ENCODE measurements at regions not wholly inside any gene's neighbourhood (a gene's known extent, or its start where the extent isn't known, plus 50 kb on each side); places are given as distances from the start of the nearest gene placed in this dataset.
A peak's percentile ranks its signal among the peaks of the same experiment; 100 is the strongest.
"Not testable (repeated sequence)": the region's sequence is repeated elsewhere in the genome, so short reads cannot be mapped to it uniquely, and the experiment has no call there.

DNA sequence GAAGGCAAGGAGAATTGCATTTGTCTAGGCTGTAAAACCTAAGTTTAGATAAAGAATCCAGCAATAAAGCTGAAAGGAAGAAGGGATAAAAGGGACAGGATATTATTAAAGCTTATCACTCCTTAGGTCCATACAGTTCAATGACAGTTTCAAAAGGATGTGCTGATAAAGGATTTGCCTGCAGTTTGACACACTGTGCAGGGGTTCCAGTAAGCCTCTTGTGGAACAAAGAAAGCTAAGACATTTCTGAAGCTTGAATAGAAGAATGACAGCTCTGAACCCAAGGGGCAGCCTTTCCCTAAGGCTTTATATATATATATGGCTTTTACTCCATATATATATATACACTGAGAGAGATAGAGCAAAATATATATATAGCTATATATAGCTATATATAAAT is 276.8 kb upstream of the GRM3 start:
- no peak for DNase-seq

DNA sequence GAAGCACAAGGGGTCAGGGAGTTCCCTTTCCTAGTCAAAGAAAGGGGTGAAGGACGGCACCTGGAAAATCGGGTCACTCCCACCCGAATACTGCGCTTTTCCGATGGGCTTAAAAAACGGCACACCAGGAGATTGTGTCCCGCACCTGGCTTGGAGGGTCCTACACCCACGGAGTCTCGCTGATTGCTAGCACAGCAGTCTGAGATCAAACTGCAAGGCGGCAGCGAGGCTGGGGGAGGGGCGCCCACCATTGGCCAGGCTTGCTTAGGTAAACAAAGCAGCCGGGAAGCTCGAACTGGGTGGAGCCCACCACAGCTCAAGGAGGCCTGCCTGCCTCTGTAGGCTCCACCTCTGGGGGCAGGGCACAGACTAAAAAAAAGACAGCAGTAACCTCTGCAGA is 303.3 kb upstream of the GRM3 start:
- DNase-seq: not testable (repeated sequence)

DNA sequence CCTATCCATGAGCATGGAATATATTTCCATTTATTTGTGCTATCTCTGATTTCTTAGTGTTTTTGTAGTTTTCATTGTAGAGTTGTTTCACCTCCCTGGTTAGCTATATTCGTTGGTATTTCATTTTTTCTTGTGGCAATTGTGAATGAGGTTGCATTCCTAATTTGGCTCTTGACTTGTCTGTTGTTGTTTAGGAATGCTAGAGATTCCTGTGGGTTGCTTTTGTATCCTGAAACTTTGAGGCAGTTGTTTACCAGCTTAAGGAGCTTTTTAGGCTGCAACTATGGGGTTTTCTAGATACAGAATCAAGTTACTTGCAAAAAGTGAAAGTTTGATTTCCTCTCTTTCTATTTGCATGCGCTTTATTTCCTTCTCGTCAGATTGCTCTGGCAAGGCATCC is 304.7 kb upstream of the GRM3 start:
- no peak for DNase-seq

DNA sequence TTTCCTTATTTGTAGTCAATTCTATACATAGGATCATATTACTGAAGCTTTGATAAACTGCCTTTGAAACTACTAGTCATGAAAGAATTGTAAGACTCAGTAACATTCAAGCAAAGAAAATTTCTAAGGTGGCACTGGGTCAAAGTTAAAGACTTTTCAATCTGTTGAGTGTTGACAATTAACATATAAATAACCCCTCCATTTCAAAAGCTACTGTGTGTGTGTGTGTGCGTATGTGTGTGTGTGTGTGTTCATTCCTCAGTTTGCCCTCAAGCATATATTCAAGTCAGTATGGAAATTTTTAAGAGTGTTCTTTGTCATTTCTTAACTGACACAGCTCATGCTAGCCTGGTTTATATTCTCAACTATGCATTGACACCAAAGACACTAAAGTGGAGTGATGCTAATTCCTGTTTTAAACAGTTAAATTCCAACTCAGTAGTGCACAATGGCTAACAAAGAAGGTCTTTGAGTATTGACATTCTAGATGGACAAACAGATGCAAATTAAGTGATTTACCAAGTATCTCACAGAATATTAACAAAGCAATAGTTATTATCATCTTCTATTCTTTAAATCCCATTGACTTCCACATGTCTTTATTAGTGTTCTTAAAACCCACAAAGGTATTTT is 314.8 kb upstream of the GRM3 start:
- no peak for DNase-seq

DNA sequence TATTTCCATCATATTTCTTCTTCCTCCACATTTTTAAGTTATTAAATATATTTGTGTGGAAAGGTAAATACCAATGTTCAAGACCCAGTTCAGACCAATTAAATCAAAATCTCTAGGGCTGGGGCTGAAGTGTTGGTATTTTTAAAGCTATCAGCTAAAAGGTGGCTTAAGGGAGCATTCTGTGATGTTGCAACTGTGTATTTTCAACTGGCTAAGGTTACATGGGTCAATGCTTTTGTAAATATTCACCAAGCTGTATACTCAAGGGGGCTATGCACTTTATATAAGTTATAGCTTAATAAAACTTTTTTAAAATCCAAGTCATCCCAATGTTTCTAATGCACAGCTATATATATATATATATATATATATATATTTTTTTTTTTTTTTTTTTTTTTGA is 316.9 kb upstream of the GRM3 start:
- no peak for DNase-seq

DNA sequence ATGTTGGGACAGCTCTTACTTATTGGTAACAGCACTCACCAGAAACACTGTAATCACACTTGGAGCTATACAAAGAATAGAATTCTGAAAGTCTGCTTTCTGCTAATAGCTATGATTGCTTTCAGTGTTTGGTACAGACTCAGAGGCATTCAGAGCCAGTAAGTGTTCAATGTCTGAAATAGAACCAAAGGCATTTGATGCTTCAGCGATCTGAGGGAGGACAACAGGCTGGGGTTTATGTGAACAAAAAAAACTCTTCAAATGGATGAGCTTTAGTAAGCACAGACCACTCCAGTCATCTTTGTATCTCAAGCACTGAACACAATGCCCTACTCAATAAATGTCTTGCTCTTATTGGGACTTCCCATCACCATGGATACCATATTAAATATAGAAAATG is 322.8 kb upstream of the GRM3 start:
- DNase-seq: no peak

DNA sequence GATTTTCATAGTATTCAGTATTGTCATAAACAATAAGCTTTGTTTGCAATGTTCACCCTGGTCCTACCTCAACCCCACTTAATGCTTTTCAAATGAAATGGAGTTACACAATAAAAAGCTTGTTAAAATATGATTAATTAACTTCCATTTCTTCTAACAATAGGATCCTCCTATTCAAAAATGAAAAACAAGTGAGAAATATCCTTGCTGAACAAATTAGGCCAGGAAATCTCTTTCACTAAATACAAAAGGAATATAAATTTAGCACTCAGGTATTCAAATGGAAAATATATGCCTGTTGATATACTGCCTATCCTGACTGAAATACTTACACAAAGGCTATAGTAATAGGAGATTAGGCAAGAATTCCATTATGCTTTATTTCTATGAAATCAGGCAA is 323.4 kb upstream of the GRM3 start:
- DNase-seq: peak; percentile 5

DNA sequence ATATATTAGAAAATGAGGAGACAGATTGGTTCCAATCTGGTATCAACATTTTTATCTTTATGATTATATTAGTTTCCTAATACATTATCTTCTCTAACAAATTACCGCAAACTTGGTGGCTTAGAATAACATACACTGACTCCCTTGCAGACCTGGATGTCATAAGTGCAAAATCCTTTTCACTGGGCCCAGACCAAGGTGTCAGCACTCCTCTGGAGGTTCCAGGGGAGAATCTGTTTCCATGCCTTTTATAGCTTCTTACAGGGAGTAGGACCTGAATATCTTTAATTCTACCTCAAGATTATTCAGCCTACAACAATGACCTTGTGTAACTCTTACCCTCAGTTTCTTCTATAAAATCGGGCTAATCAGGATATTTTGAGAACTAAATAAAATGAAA is 329.9 kb upstream of the GRM3 start:
- DNase-seq: no peak

DNA sequence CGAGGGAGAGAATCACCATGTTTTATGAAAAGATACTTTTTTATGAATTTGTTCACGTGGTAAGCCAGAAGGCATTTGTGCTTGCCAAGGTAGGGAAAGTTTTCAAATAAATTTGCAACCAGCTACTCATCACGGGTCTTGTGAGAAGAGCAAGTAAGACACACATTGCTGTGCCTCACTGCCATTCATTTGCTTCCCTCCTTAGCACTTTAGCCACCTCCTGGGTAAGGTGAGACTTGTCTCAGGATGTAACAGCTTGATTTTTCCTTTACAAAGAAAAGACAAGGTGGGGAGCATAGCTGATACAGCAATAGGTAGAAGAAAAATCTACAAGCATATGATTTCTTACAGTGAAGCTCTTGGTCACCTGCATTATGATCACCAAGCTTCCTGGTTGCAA is 342.4 kb upstream of the GRM3 start:
- DNase-seq: no peak

DNA sequence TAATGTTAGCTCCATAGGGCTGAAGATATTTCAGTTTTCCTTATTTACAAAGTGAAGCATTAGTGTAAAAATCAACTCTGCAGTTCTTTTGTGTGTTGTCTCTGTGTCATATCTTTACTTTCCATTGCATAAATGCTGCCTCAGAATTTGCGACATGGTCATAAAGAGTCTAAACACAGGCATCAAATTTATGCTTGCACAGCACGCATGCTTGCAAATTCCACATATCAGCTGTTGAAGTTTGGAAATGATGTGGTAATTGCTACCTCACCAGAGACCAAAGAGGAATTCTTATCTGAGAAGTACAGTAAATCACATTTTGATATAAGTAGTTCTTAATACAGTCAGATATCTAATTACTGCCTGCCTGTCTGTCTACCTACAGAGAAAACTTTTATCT is 348.2 kb upstream of the GRM3 start:
- no peak for DNase-seq

DNA sequence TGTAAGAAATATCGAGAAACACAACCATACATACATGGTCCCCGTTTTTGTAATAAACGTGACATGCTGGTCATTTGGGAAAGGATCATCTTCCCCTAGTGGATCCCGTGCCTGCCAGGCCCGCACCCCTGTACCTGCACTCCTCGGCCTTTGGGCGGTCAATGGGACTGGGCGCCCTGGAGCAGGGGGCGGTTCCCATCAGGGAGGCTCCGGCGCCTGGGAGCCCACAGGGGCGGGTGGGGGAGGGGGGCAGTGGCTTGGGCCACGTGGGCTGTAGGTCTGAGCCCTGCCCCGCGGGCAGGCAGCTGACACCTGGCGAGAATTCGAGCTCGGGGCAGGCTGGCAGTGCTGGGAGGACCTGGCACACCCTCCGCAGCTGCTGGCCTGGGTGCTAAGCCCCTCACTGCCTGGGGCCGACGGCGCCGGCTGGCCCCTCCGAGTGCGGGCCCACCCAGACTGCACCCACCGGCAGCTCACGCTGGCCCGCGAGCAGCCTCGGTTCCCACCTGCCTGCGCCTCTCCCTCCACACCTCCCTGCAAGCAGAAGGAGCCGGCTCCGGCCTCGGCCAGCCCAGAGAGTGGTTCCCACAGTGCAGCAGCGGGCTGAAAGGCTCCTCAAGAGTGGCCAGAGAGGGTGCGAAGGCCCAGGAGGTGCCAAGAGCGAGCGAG is 361.6 kb upstream of the GRM3 start:
- no peak for DNase-seq

DNA sequence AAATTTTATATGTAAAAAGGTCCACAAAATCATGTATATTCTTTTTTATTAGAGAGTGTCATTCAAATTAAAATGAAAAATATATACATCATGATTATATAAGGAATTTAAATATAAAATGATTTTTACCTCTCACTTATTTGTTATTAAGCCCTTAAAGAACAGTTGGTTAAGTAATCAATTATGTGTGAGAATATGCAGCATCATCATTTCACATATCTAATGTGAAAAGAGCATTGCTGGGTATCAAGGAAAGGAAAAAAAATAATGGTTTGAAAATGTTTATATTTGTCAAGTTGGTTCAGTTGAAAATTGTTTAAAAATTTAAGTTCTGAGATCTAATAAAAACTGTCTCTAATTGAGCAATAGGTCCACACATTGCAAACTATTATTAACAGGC is 363.6 kb upstream of the GRM3 start:
- DNase-seq: no peak

DNA sequence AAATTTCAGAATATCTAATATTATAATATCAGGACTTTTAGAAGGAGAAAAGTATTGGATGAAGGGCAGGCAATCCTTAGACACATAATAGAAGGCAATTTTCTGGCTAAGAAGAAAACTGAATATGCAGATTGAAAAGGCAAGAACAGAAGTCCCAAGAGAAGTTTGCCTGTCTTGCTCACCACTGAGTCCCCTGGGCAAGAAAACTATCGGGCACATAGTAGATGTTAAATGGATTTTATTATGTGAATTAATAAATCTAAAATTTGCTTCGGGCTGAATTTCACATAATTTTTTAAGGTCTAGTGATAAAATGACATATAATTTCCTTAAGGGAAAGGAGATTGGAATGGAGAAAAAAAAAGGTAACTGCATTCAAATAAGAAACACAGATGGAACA is 380.9 kb upstream of the GRM3 start:
- DNase-seq: no peak

DNA sequence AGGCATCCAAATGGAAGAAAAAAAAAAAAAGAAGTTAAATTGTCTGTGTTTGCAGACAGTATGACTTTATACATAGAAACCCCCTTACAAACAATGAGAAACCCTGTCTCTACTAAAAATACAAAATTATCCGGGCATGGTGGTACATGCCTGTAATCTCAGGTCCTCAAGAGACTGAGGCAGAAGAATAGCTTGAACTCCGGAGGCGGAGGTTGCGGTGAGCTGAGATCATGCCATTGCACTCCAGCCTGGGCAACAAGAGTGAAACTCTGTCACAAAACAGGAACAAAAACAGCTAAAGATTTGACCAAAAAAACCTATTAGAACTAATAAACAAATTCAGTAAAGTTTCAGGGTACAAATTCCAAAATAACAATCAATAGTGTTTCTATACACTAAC is 385.8 kb upstream of the GRM3 start:
- DNase-seq: no peak

DNA sequence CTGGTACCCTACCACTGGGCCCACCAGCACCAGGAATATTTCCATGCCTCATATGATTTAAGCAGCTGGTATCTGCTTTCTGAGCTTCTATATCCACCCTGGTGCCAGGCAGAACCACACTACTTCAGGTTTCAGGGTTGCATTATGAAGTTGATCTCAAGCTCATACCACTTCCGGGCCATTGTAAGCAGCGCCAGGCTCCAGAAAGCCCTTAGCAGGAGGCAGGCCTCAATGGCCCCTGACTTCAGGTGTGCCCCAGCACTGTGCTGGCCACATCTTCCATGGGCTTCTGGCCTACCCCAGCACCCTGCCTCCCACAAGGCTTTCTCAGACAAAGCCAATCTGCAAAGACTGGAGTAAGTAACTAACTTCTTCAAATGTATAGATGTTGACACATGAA is 391.3 kb upstream of the GRM3 start:
- no peak for DNase-seq

DNA sequence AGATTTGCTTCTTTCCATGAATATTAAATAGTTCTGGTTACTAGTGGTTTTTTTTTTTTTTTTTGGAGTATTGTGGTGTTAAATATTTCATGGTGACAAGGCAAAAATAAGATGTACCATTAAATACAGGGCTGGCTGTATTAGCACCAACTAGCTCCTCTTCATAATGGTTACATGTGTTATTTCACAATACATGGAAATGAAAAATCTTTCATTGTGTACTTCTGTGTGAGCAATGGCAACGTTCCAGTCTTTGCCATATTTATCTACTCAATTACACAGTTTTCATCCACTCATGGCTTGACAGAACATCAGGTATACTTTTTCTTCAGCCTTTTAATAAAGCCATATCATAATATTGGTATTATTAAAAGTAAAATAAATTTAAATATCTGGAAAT is 394.7 kb upstream of the GRM3 start:
- DNase-seq: no peak

DNA sequence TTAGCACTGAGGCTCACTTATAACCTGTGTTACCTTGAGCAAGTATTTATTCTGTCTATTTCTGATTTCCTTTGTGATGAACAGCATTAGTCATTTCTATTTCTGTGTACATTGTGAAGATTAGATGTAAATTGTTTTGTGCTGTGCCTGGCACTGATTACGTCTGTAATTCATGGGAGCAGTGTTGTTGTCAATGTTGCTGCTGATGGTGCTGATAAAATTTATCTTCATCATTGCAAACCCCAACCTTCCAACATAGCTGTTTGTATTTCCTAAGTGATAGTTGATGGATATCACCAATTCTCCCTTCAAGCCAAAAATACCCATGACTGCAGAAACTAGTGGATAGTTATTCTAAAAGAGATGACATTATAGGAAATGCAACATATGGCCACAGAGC is 400.5 kb upstream of the GRM3 start:
- DNase-seq: no peak

DNA sequence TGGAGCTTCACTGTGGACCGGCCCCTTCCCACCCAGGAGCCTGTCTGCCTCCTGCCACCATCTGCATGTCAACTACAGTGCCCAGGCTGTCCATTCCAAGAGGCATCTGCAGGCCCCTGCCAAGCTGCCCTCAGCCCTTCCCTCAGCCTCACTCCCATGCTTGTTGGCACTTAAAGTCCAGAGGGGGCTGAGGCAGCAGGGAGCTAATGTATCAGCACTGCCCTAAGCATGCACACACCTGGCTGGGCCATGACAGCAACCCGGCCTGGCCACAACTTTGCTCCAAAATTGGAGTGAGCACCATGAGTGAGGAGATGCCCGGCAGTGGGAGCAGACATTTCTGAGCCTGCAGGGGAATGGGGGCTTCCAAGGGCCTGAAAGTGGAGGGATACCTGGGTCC is 417.5 kb upstream of the GRM3 start:
- no peak for DNase-seq

DNA sequence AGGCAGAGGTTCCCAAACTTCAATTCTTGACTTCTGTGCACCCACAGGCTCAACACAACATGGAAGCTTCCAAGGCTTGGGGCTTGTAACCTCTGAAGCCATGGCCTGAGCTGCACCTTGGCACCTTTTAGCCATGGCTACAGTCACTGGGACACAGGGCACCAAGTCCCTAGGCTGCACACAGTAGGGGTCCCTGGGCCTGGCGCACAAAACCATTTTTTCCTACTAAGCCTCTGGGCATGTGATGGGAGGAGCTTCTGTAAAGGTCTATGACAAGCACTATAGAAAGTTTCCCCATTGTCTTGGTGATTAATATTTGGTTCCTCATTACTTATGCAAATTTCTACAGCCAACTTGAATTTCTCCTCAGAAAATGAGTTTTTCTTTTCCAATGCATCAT is 420.9 kb upstream of the GRM3 start:
- no peak for DNase-seq

DNA sequence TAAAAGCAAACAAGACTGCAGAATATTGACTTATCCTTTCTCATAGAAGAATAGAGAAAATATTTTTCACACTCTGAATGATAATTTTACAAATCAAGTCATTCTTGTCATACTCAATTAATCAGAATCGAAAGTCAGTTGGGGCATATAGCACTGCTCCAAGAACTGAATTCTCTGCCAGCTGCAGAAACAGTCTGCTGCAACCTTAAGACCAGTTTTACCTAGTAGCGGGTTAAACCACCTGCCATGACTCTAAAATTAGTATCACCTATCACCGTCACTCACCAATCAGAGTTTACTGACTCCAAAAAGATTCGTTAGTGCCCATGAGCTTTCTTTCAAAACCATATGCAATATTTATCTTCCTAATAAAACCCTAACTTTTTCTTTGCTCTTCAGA is 429.0 kb upstream of the GRM3 start:
- no peak for DNase-seq

DNA sequence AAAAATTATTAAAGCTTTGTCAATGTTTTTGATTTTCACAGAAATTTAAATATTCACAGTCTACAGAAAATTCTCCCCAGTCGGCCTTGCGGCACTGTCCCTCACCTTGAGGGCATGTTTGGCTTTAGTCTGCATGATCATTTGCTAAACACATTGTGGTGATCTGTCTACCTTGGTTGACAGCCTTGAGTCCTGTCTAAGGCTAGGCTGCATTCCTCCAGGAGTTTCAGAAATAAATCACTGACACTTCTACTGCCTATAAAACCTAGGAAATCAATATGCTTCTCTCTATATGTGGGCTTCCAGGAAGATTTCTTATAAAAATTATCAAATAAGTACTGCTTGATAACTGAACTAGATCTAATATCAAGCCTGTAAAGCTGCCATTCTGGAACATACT is 430.7 kb upstream of the GRM3 start:
- no peak for DNase-seq

DNA sequence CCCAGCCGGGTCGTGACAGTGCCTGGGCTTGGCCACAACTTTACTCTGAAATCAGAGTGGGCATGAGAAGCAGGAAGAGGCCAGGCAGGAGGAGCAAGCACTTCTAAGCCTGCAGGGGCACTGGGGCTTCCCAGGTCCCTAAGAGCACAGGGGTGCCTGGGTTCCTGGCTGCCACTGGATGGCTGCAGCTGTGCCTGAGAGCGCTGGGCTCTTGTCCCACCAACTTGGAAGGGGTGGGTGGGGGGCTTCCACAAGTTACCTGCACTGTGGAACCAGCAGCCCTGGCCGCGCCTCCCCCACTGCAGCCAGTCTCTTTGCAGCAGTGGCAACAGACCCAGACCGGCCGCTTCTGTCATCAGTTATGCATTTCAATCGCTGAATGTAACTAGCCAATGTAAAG is 434.7 kb upstream of the GRM3 start:
- DNase-seq: no peak

DNA sequence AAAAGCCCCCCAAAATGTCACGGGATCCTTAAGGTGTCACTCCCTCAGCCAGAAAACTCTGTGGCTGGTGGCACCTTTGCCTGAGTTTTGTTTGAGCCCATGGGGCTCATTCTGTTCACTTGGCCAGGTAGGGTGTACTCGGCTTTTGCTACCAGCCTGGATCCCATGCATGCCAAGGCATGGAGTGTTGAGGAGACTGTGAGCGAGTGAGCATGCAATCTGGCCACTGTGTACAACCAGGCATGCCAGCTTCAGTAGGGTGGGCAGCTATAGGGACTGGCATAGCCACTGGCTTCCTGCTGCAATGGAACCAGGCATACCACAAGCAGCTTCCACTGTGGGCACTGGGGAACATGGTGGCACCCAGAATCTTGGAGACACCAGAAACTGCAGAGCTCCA is 436.0 kb upstream of the GRM3 start:
- DNase-seq: no peak

DNA sequence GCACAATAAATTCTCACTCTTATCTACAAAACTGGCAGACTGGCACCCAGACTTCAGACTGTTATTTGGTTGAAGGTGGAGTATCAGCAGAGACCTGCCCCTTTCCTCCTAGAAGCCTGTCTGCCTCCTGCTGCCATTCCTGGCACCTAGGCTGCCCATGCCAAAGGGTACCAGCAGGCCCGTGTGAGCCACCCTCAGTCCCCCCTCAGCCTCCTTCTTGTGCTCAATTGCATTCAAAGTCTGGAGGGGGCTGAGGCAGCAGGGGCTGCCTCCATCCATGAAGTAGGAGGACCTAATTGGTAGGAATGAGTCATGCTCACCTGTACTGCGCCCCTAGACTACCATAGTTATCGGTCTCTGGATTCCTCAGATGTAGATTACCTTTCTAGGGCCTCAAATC is 440.9 kb upstream of the GRM3 start:
- no peak for DNase-seq

DNA sequence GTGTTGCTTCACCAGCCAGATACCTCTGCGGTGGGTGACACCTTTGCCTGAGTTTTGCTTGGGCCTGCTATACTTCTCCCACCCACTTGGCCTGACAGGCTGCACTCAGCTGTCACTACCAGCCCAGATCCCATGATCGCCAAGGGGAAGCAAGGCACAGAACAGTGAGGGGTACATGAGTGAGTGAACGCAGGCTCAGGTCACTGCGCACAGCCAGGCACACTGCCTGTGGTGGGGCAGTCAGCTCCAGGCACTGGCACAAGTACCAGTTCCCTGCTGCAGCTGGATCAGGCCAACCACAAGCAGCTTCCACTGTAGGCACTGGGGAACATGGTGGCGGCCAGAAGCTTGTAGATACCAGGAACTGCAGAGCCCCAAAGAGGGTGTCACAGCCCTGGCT is 441.9 kb upstream of the GRM3 start:
- DNase-seq: no peak

All from COR-L47 (cell line).